GM06990 (cell line): ENCODE measurements at regions not wholly inside any gene's neighbourhood (a gene's known extent, or its start where the extent isn't known, plus 50 kb on each side); places are given as distances from the start of the nearest gene placed in this dataset.
"Not testable (repeated sequence)": the region's sequence is repeated elsewhere in the genome, so short reads cannot be mapped to it uniquely, and the experiment has no call there.

Experiments used
- DNase-seq: peaks from one replicate; pipeline ENCODE4 v3.0.0-alpha.2; 2011; ENCODE audit not compliant: insufficient read length; ENCODE audit errors: extremely low read depth
- H3K27me3 ChIP-seq: replicated peaks from 2 replicates; pipeline ENCODE4 v1.6.0; 2011; ENCODE audit warnings: low read length; ENCODE audit not compliant: control insufficient read depth, insufficient read depth
- H3K36me3 ChIP-seq: 2 replicates; pipeline ENCODE4 v1.5.1; 2011; ENCODE audit warnings: low read length; ENCODE audit not compliant: control insufficient read depth, insufficient read depth
- H3K4me3 ChIP-seq: replicated peaks from 2 replicates; pipeline ENCODE4 v1.5.1; 2011; ENCODE audit warnings: low read depth, mild to moderate bottlenecking, control low read depth, low read length
- CTCF ChIP-seq: IDR thresholded peaks from 2 replicates; pipeline ENCODE4 v1.5.1; 2011; ENCODE audit warnings: low read length, control low read depth, mild to moderate bottlenecking, inconsistent platforms; ENCODE audit not compliant: insufficient read depth, poor library complexity, severe bottlenecking

DNA sequence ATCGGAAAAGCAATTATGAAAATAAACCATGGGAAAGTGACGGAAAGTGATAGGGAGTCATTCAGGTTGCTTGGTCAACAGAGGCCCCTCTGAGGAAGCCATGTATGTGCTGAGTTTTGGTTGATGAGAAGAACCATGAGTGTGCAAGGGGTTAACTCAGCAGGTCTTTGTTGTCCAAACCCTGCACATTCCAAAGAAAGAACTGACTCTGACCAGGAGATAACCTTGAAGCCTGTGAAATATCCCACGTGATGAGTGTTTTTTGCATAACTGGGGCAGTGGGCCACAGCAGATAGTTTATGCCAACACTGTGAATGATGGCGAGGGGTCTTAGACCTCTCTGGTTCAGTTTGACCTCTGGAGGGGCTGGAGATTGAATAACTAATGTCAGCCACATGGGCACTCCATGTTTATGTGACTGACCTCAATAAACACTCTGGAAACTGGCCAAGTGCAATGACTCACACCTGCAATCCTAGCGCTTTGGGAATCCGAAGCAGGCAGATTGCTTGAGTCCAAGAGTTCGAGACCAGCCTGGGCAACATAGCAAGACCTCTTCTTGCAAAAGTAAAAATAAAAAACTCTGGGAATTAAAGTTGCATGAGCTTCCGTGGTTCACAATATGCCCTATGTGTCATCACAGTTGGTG lies 154.0 kb upstream of the FOXK1 start:
- H3K36me3 ChIP-seq: no peaks in the 10 kb centered on the region
- DNase-seq: no peak
- TF ChIP-seq CTCF: no peak
- H3K4me3 ChIP-seq: no peak overlapping the region
- H3K27me3 ChIP-seq: no peaks in the 10 kb centered on the region

DNA sequence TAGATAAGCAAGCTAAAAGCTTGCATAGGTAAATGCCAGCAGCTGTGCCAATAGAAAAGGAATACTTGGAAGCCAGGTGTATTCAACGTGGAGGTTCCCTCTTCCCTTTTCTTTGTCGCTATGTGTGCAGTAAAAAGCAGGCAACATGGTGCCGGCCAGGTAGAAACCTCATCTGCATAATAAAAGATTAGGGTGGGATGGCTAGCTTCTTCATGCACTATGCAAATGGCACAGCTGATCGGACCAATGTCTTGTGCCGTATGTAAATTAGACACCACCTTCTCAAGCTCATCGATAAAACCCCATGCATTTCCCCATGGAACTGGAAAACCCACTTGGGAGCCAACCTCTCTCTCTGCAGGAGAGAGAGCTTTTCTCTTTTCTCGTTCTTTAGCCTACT lies 150.9 kb upstream of the FOXK1 start:
- Histone ChIP-seq H3K4me3 (no peak overlapping the region), H3K36me3 (no peaks in the 10 kb centered on the region), H3K27me3 (no peaks in the 10 kb centered on the region)
- no peak for TF ChIP-seq CTCF
- DNase-seq: no peak

DNA sequence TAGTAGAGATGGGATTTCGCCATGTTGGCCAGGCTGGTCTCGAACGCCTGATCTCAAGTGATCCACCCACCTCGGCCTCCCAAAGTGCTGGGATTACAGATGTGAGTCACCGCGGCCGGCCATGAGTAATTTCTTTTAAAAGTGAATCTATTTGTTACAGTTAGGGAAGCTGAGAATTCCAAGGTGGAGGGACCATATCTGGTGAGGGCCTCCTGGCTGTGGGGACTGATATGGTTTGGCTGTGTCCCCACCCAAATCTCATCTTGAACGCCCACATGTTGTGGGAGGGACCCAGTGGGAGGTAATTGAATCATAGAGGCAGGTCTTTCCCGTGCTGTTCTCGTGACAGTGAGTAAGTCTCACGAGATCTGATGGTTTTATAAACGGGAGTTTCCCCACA lies 148.8 kb upstream of the FOXK1 start:
- H3K36me3 ChIP-seq, H3K4me3 ChIP-seq, H3K27me3 ChIP-seq, DNase-seq: not testable (repeated sequence)

- H3K36me3 ChIP-seq: no peaks in the 10 kb centered on the region
- H3K4me3 ChIP-seq: no peak overlapping the region
- DNase-seq: no peak
- TF ChIP-seq CTCF: no peak
- no peaks in the 10 kb centered on the region for H3K27me3 ChIP-seq
These were observed 132.4 kb upstream of the FOXK1 start for GRCh38 chr7:4549681-4550080.

DNA sequence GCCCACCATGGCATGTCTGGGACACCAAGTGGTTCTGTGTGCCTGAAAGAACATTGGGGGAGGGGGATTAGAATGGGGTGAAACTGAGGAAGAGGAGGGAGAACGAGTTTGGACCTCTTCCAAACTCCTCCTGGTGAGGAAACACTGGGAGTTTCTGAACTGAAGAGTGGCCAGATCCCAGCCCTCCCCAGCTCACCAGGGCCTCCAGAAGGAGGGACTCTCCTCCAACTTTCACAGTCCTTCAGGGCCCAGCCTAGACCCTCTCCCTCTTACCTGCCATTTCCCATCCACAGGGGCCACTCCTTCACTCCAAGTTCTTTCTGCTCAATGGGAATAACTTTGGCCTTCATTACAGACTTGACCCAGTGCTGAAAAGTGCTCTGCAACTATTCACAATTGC lies 132.0 kb upstream of the FOXK1 start:
- Histone ChIP-seq H3K4me3 (no peak overlapping the region), H3K27me3 (no peaks in the 10 kb centered on the region), H3K36me3 (no peaks in the 10 kb centered on the region)
- DNase-seq: no peak
- TF ChIP-seq CTCF: no peak

DNA sequence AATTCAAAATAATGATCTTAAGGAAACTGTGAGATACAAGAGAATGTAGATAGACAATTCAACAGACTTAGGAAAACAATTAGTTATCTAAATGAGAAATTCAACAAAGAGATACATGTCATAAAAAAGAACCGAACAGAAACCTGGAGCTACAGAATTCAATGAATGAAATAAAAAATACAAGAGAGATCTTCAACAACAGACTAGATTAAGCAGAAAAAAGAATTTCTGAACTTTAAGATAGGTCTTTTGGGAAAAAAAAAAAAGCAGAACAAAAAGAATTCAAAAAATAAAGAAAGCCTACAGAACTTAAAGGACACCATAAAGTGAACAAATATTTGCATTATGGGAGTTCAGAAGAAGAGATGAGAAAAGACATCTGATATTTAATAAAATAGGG lies 129.1 kb upstream of the FOXK1 start:
- Histone ChIP-seq H3K4me3 (no peak overlapping the region), H3K27me3 (no peaks in the 10 kb centered on the region), H3K36me3 (no peaks in the 10 kb centered on the region)
- no peak for TF ChIP-seq CTCF
- DNase-seq: no peak
